HUES64 (cell line): ENCODE measurements at regions not wholly inside any gene's neighbourhood (a gene's known extent, or its start where the extent isn't known, plus 50 kb on each side); places are given as distances from the start of the nearest gene placed in this dataset.

ENCODE experiments used
- H3K27ac ChIP-seq: 2 replicates; pipeline ENCODE4 v1.7.0; 2013; ENCODE audit warnings: low read depth, low read length, inconsistent platforms
- H3K27me3 ChIP-seq: 2 replicates; pipeline ENCODE4 v1.6.1; 2013; ENCODE audit warnings: mild to moderate bottlenecking, low read length; ENCODE audit not compliant: insufficient read depth
- H3K36me3 ChIP-seq: 2 replicates; pipeline ENCODE4 v1.6.1; 2013; ENCODE audit warnings: mild to moderate bottlenecking, low read length; ENCODE audit not compliant: insufficient read depth
- H3K4me1 ChIP-seq: 2 replicates; pipeline ENCODE4 v1.6.1; 2013; ENCODE audit warnings: mild to moderate bottlenecking, low read length, moderate library complexity; ENCODE audit not compliant: insufficient read depth
- H3K4me3 ChIP-seq: 2 replicates; pipeline ENCODE4 v1.5.1; 2013; ENCODE audit warnings: mild to moderate bottlenecking, low read length, moderate library complexity
- H3K9ac ChIP-seq: 2 replicates; pipeline ENCODE4 v1.6.1; 2013; ENCODE audit warnings: mild to moderate bottlenecking, low read depth, low read length
- H3K9me3 ChIP-seq: 2 replicates; pipeline ENCODE4 v1.6.1; 2013; ENCODE audit warnings: low read depth, low read length; ENCODE audit not compliant: insufficient read depth
- WGBS: fragments of 150-250, 120-280 bp; methylation state at CpG from one replicate; pipeline ENCODE4 v1.1.7; 2013; ENCODE audit warnings: missing lambda C conversion rate; 5-methylcytosine and 5-hydroxymethylcytosine counted together

GRCh38 chr13:105904034-105904742, 631.3 kb downstream of the EFNB2 start:
- 96% methylated on average over 8 of the region's 9 CpGs for WGBS
- no peak overlapping the region for H3K27ac ChIP-seq
- H3K9me3 ChIP-seq = no peaks in the 10 kb centered on the region

GRCh38 chr13:105902396-105902795, 633.1 kb downstream of the EFNB2 start:
- no peaks in the 10 kb centered on the region for H3K27me3 ChIP-seq
- WGBS = 100% methylated on average over 2 of the region's 2 CpGs
- H3K27ac ChIP-seq = no peak overlapping the region
- H3K9ac ChIP-seq = no peak overlapping the region
- no peaks in the 10 kb centered on the region for H3K4me1 ChIP-seq
- H3K9me3 ChIP-seq = no peaks in the 10 kb centered on the region
- H3K36me3 ChIP-seq = no peaks in the 10 kb centered on the region
- H3K4me3 ChIP-seq = no peak overlapping the region

More at GRCh38 chr13:105904034-105904742, 631.3 kb downstream of the EFNB2 start:
- no peak overlapping the region for H3K4me3 ChIP-seq
- no peaks in the 10 kb centered on the region for H3K27me3 ChIP-seq
- H3K9ac ChIP-seq = no peak overlapping the region
- no peaks in the 10 kb centered on the region for H3K4me1 ChIP-seq
- no peaks in the 10 kb centered on the region for H3K36me3 ChIP-seq

GRCh38 chr13:105897575-105897974, 637.9 kb downstream of the EFNB2 start:
- H3K9me3 ChIP-seq = no peaks in the 10 kb centered on the region
- no peak overlapping the region for H3K9ac ChIP-seq
- H3K36me3 ChIP-seq = no peaks in the 10 kb centered on the region
- 98% methylated on average over 6 of the region's 6 CpGs for WGBS
- no peak overlapping the region for H3K4me3 ChIP-seq
- H3K27me3 ChIP-seq = no peaks in the 10 kb centered on the region
- H3K27ac ChIP-seq = no peak overlapping the region
- no peaks in the 10 kb centered on the region for H3K4me1 ChIP-seq

- Histone ChIP-seq H3K4me3 (no peak overlapping the region), H3K4me1 (no peaks in the 10 kb centered on the region), H3K27ac (no peak overlapping the region), H3K9ac (no peak overlapping the region), H3K9me3 (no peaks in the 10 kb centered on the region), H3K36me3 (no peaks in the 10 kb centered on the region), H3K27me3 (no peaks in the 10 kb centered on the region)
- 94% methylated on average over 2 of the region's 2 CpGs for WGBS
Observed at GRCh38 chr13:105894697-105895096, 640.8 kb downstream of the EFNB2 start.

- H3K27ac ChIP-seq = no peak overlapping the region
Observed at GRCh38 chr13:105890509-105890908, 645.0 kb downstream of the EFNB2 start.

GRCh38 chr13:105878119-105878700, 657.3 kb downstream of the EFNB2 start:
- no peak overlapping the region for H3K4me3 ChIP-seq
- H3K36me3 ChIP-seq = no peaks in the 10 kb centered on the region
- H3K9me3 ChIP-seq = no peaks in the 10 kb centered on the region
- H3K9ac ChIP-seq = no peak overlapping the region
- H3K27ac ChIP-seq = no peak overlapping the region
- WGBS = no CpG with 5 or more reads among the region's 1 CpG
- H3K4me1 ChIP-seq = no peaks in the 10 kb centered on the region
- H3K27me3 ChIP-seq = no peaks in the 10 kb centered on the region

More at GRCh38 chr13:105890509-105890908, 645.0 kb downstream of the EFNB2 start:
- H3K27me3 ChIP-seq = no peaks in the 10 kb centered on the region
- 81% methylated on average over 2 of the region's 4 CpGs for whole genome bisulfite sequencing
- no peaks in the 10 kb centered on the region for H3K36me3 ChIP-seq
- H3K4me1 ChIP-seq = no peaks in the 10 kb centered on the region
- H3K4me3 ChIP-seq = no peak overlapping the region
- H3K9ac ChIP-seq = no peak overlapping the region
- no peaks in the 10 kb centered on the region for H3K9me3 ChIP-seq

GRCh38 chr13:105874814-105875213, 660.6 kb downstream of the EFNB2 start:
- Histone ChIP-seq H3K9ac (no peak overlapping the region), H3K27ac (no peak overlapping the region), H3K36me3 (no peaks in the 10 kb centered on the region), H3K4me1 (no peaks in the 10 kb centered on the region), H3K9me3 (no peaks in the 10 kb centered on the region), H3K4me3 (no peak overlapping the region), H3K27me3 (no peaks in the 10 kb centered on the region)

GRCh38 chr13:105871768-105872167, 663.7 kb downstream of the EFNB2 start:
- Histone ChIP-seq H3K9me3 (no peaks in the 10 kb centered on the region), H3K4me3 (no peak overlapping the region)
- WGBS = 100% methylated on average over 1 of the region's 1 CpG

GRCh38 chr13:105871326-105871725, 664.1 kb downstream of the EFNB2 start:
- H3K27me3 ChIP-seq = no peaks in the 10 kb centered on the region
- 96% methylated on average over 1 of the region's 2 CpGs for WGBS
- H3K36me3 ChIP-seq = no peaks in the 10 kb centered on the region
- no peak overlapping the region for H3K4me3 ChIP-seq
- H3K27ac ChIP-seq = no peak overlapping the region
- H3K9me3 ChIP-seq = no peaks in the 10 kb centered on the region
- H3K4me1 ChIP-seq = no peaks in the 10 kb centered on the region
- no peak overlapping the region for H3K9ac ChIP-seq

More at GRCh38 chr13:105871768-105872167, 663.7 kb downstream of the EFNB2 start:
- no peaks in the 10 kb centered on the region for H3K27me3 ChIP-seq
- H3K27ac ChIP-seq = no peak overlapping the region
- no peak overlapping the region for H3K9ac ChIP-seq
- H3K4me1 ChIP-seq = no peaks in the 10 kb centered on the region
- H3K36me3 ChIP-seq = no peaks in the 10 kb centered on the region

- WGBS = 94% methylated on average over 5 of the region's 5 CpGs
- no peaks in the 10 kb centered on the region for H3K36me3 ChIP-seq
- H3K4me3 ChIP-seq = no peak overlapping the region
- H3K4me1 ChIP-seq = no peaks in the 10 kb centered on the region
- H3K27me3 ChIP-seq = no peaks in the 10 kb centered on the region
- H3K9me3 ChIP-seq = no peaks in the 10 kb centered on the region
- no peak overlapping the region for H3K9ac ChIP-seq
- no peak overlapping the region for H3K27ac ChIP-seq
Observed at GRCh38 chr13:105863300-105863920, 672.1 kb downstream of the EFNB2 start.

- no peaks in the 10 kb centered on the region for H3K36me3 ChIP-seq
- H3K9me3 ChIP-seq = no peaks in the 10 kb centered on the region
- H3K4me3 ChIP-seq = no peak overlapping the region
- no peak overlapping the region for H3K9ac ChIP-seq
- 96% methylated on average over 11 of the region's 11 CpGs for WGBS
- no peak overlapping the region for H3K27ac ChIP-seq
- H3K27me3 ChIP-seq = no peaks in the 10 kb centered on the region
- H3K4me1 ChIP-seq = no peaks in the 10 kb centered on the region
Observed at GRCh38 chr13:105848494-105848893, 687.0 kb downstream of the EFNB2 start.
